WTC11 (cell line): ENCODE measurements at regions not wholly inside any gene's neighbourhood (a gene's known extent, or its start where the extent isn't known, plus 50 kb on each side); places are given as distances from the start of the nearest gene placed in this dataset.

Experiments used
- ELF4 ChIP-seq: sonication (generic); formaldehyde crosslinking; IDR thresholded peaks from 2 replicates; pipeline ENCODE4 v1.8.1; 2022; ENCODE audit warnings: low read depth, mild to moderate bottlenecking, moderate library complexity, missing genetic modification reagents
- MYBL2 ChIP-seq: sonication (generic); formaldehyde crosslinking; IDR thresholded peaks from 2 replicates; pipeline ENCODE4 v1.8.1; 2023; ENCODE audit warnings: mild to moderate bottlenecking, moderate library complexity, missing genetic modification reagents
- NFYB ChIP-seq: sonication (generic); formaldehyde crosslinking; conservative IDR thresholded peaks from 2 replicates; pipeline ENCODE4 v1.8.0; 2022; ENCODE audit warnings: low read depth, missing genetic modification reagents
- ZNF219 ChIP-seq: sonication (generic); formaldehyde crosslinking; IDR thresholded peaks from 2 replicates; pipeline ENCODE4 v1.8.0; 2023; ENCODE audit warnings: missing genetic modification reagents, mild to moderate bottlenecking, borderline replicate concordance
- ZNF263 ChIP-seq: sonication (generic); formaldehyde crosslinking; IDR thresholded peaks from 2 replicates; pipeline ENCODE4 v1.8.1; 2022; ENCODE audit warnings: low read depth, mild to moderate bottlenecking, moderate library complexity, missing genetic modification reagents
- TF ChIP-seq, protein P1 (sequence below): sonication (generic); formaldehyde crosslinking; IDR thresholded peaks from 2 replicates; pipeline ENCODE4 v1.8.0; 2022; ENCODE audit warnings: mild to moderate bottlenecking, missing genetic modification reagents
- TF ChIP-seq, protein P2 (sequence below): sonication (generic); formaldehyde crosslinking; IDR thresholded peaks from 2 replicates; pipeline ENCODE4 v1.8.1; 2023; ENCODE audit warnings: mild to moderate bottlenecking, missing genetic modification reagents, borderline replicate concordance
- TF ChIP-seq, protein P3 (sequence below): fragments of 200-600 bp; IDR thresholded peaks from 2 replicates; pipeline ENCODE4 v1.8.0; 2022; ENCODE audit warnings: antibody characterized with exemption
- TF ChIP-seq, protein P4 (sequence below): sonication (generic); formaldehyde crosslinking; IDR thresholded peaks from 2 replicates; pipeline ENCODE4 v1.8.0; 2022; ENCODE audit warnings: missing genetic modification reagents

DNA sequence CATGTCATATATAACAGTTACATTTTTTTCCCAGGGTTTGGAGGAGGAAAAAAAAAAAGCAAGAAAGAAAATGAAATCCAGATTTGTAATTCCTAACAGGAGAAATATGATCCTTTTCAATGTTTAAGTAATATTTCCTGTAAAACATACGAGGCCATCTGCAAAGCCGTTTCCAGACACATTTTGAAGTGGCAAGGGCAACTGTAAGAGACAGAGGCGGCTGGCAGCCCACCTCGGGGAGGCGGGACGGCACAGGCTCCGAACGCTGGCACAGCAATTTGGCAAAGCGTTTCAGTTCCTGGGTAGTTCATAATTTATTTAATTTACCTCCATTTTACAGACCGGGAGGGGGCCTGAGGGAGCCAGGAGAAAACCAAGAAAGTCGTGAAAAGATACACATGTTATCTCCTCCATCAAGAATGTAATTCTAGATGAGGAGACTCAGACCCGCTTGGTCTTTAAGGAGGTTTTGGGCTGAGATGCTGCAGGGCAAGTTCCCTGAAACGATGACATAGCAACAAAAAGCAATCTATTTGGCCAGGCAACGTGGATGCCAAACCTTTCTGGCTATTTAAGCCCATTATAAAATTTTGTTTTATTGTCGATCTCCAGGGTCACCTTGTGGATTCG lies 448.5 kb upstream of the MKI67 start:
- TF ChIP-seq, protein P1, sequence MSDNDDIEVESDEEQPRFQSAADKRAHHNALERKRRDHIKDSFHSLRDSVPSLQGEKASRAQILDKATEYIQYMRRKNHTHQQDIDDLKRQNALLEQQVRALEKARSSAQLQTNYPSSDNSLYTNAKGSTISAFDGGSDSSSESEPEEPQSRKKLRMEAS (CRISPR knock-in tag) = no peak
- TF ChIP-seq, protein P2, sequence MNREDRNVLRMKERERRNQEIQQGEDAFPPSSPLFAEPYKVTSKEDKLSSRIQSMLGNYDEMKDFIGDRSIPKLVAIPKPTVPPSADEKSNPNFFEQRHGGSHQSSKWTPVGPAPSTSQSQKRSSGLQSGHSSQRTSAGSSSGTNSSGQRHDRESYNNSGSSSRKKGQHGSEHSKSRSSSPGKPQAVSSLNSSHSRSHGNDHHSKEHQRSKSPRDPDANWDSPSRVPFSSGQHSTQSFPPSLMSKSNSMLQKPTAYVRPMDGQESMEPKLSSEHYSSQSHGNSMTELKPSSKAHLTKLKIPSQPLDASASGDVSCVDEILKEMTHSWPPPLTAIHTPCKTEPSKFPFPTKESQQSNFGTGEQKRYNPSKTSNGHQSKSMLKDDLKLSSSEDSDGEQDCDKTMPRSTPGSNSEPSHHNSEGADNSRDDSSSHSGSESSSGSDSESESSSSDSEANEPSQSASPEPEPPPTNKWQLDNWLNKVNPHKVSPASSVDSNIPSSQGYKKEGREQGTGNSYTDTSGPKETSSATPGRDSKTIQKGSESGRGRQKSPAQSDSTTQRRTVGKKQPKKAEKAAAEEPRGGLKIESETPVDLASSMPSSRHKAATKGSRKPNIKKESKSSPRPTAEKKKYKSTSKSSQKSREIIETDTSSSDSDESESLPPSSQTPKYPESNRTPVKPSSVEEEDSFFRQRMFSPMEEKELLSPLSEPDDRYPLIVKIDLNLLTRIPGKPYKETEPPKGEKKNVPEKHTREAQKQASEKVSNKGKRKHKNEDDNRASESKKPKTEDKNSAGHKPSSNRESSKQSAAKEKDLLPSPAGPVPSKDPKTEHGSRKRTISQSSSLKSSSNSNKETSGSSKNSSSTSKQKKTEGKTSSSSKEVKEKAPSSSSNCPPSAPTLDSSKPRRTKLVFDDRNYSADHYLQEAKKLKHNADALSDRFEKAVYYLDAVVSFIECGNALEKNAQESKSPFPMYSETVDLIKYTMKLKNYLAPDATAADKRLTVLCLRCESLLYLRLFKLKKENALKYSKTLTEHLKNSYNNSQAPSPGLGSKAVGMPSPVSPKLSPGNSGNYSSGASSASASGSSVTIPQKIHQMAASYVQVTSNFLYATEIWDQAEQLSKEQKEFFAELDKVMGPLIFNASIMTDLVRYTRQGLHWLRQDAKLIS (CRISPR knock-in tag) = no peak
- TF ChIP-seq, protein P3, sequence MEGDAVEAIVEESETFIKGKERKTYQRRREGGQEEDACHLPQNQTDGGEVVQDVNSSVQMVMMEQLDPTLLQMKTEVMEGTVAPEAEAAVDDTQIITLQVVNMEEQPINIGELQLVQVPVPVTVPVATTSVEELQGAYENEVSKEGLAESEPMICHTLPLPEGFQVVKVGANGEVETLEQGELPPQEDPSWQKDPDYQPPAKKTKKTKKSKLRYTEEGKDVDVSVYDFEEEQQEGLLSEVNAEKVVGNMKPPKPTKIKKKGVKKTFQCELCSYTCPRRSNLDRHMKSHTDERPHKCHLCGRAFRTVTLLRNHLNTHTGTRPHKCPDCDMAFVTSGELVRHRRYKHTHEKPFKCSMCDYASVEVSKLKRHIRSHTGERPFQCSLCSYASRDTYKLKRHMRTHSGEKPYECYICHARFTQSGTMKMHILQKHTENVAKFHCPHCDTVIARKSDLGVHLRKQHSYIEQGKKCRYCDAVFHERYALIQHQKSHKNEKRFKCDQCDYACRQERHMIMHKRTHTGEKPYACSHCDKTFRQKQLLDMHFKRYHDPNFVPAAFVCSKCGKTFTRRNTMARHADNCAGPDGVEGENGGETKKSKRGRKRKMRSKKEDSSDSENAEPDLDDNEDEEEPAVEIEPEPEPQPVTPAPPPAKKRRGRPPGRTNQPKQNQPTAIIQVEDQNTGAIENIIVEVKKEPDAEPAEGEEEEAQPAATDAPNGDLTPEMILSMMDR = no peak
- no peak for TF ChIP-seq MYBL2 (CRISPR knock-in tag)
- no peak for TF ChIP-seq NFYB (CRISPR knock-in tag)
- TF ChIP-seq, protein P4, sequence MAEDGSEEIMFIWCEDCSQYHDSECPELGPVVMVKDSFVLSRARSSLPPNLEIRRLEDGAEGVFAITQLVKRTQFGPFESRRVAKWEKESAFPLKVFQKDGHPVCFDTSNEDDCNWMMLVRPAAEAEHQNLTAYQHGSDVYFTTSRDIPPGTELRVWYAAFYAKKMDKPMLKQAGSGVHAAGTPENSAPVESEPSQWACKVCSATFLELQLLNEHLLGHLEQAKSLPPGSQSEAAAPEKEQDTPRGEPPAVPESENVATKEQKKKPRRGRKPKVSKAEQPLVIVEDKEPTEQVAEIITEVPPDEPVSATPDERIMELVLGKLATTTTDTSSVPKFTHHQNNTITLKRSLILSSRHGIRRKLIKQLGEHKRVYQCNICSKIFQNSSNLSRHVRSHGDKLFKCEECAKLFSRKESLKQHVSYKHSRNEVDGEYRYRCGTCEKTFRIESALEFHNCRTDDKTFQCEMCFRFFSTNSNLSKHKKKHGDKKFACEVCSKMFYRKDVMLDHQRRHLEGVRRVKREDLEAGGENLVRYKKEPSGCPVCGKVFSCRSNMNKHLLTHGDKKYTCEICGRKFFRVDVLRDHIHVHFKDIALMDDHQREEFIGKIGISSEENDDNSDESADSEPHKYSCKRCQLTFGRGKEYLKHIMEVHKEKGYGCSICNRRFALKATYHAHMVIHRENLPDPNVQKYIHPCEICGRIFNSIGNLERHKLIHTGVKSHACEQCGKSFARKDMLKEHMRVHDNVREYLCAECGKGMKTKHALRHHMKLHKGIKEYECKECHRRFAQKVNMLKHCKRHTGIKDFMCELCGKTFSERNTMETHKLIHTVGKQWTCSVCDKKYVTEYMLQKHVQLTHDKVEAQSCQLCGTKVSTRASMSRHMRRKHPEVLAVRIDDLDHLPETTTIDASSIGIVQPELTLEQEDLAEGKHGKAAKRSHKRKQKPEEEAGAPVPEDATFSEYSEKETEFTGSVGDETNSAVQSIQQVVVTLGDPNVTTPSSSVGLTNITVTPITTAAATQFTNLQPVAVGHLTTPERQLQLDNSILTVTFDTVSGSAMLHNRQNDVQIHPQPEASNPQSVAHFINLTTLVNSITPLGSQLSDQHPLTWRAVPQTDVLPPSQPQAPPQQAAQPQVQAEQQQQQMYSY (CRISPR knock-in tag) = no peak
- no peak for TF ChIP-seq ELF4 (CRISPR knock-in tag)
- TF ChIP-seq ZNF219 (CRISPR knock-in tag) = no peak
- no peak for TF ChIP-seq ZNF263
